ENCODE measurements at regions not wholly inside any gene's neighbourhood (a gene's known extent, or its start where the extent isn't known, plus 50 kb on each side); places are given as distances from the start of the nearest gene placed in this dataset.

GRCh38 chr12:123073292-123073691 lies 77.6 kb downstream of the PITPNM2 start:
- TF ChIP-seq POLR2A (IDR thresholded peaks at IDR 0.05): no peak
- no peak for TF ChIP-seq CTCF (IDR thresholded peaks at IDR 0.05)
